IMR-90 (cell line): ENCODE measurements at regions not wholly inside any gene's neighbourhood (a gene's known extent, or its start where the extent isn't known, plus 50 kb on each side); places are given as distances from the start of the nearest gene placed in this dataset.

Experiments
- CEBPB ChIP-seq: IDR thresholded peaks from 2 replicates; pipeline ENCODE4 v1.6.1; 2012; ENCODE audit warnings: low read depth, low read length, improper control_type of control experiment
- MAZ ChIP-seq: IDR thresholded peaks from 2 replicates; pipeline ENCODE4 v1.6.1; 2012; ENCODE audit warnings: low read depth, mild to moderate bottlenecking, low read length, improper control_type of control experiment, moderate library complexity, borderline replicate concordance
- POLR2A ChIP-seq: IDR thresholded peaks from 2 replicates; pipeline ENCODE4 v1.6.1; 2012; ENCODE audit warnings: mild to moderate bottlenecking, low read depth, low read length
- RAD21 ChIP-seq: IDR thresholded peaks from 2 replicates; pipeline ENCODE4 v1.6.1; 2012; ENCODE audit warnings: low read length, improper control_type of control experiment
- RCOR1 ChIP-seq: IDR thresholded peaks from 2 replicates; pipeline ENCODE4 v1.6.1; 2012; ENCODE audit warnings: mild to moderate bottlenecking, low read length, improper control_type of control experiment; ENCODE audit not compliant: insufficient replicate concordance
- TF ChIP-seq, protein P1 (sequence below): conservative IDR thresholded peaks from 2 replicates; pipeline ENCODE4 v1.5.1; 2012; ENCODE audit warnings: mild to moderate bottlenecking, low read depth, low read length, improper control_type of control experiment
- TF ChIP-seq, protein P2 (sequence below): fragments of 150-350 bp; IDR thresholded peaks from 2 replicates; pipeline ENCODE4 v1.6.1; 2017; ENCODE audit warnings: mild to moderate bottlenecking, antibody characterized with exemption, low read length, low read depth

DNA sequence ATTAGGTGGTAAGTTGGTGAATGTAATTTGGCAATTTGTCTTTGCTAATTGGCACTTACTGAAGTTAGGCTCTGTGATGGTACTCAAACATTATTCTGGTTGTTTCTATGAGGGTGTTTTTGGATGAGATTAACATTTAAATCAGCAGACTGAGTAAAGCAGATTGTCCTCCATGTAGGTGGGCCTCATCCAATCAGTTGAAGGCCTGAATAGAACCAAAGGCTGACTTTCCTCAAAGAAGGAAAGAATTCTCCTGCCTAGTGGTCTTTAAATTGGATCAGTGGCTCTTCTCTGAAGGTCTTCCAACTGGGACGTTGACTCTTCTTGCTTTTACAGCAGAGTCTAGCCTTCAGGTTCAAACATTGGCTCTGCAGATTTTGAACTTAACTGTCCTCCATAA is 278.3 kb downstream of the KIF20B start:
- TF ChIP-seq POLR2A = no peak
- TF ChIP-seq, protein P1, sequence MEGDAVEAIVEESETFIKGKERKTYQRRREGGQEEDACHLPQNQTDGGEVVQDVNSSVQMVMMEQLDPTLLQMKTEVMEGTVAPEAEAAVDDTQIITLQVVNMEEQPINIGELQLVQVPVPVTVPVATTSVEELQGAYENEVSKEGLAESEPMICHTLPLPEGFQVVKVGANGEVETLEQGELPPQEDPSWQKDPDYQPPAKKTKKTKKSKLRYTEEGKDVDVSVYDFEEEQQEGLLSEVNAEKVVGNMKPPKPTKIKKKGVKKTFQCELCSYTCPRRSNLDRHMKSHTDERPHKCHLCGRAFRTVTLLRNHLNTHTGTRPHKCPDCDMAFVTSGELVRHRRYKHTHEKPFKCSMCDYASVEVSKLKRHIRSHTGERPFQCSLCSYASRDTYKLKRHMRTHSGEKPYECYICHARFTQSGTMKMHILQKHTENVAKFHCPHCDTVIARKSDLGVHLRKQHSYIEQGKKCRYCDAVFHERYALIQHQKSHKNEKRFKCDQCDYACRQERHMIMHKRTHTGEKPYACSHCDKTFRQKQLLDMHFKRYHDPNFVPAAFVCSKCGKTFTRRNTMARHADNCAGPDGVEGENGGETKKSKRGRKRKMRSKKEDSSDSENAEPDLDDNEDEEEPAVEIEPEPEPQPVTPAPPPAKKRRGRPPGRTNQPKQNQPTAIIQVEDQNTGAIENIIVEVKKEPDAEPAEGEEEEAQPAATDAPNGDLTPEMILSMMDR = no peak
- TF ChIP-seq RCOR1 = no peak
- no peak for TF ChIP-seq CEBPB
- TF ChIP-seq MAZ = no peak
- TF ChIP-seq RAD21 = no peak
- TF ChIP-seq, protein P2, sequence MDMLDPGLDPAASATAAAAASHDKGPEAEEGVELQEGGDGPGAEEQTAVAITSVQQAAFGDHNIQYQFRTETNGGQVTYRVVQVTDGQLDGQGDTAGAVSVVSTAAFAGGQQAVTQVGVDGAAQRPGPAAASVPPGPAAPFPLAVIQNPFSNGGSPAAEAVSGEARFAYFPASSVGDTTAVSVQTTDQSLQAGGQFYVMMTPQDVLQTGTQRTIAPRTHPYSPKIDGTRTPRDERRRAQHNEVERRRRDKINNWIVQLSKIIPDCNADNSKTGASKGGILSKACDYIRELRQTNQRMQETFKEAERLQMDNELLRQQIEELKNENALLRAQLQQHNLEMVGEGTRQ = no peak
